WTC11 (cell line): ENCODE measurements at regions not wholly inside any gene's neighbourhood (a gene's known extent, or its start where the extent isn't known, plus 50 kb on each side); places are given as distances from the start of the nearest gene placed in this dataset.

Source experiments
- ATAC-seq: fragments of 200-7000 bp; cut with Tn5 transposase; 2 replicates; pipeline ENCODE4 v1.10.0; 2021; ENCODE audit warnings: mild to moderate bottlenecking, moderate library complexity
- CTCF ChIA-PET: fragments of 300-600 bp; sonication (Branson Sonifier 250); formaldehyde crosslinking; loops from one replicate; lab custom pipeline; 2021; ENCODE audit warnings: antibody characterized with exemption; lab: Charles Lee
- POLR2A ChIA-PET: fragments of 350-600 bp; sonication (Branson Sonifier 250); formaldehyde crosslinking; loops from one replicate; lab custom pipeline; 2021; ENCODE audit warnings: antibody characterized with exemption; lab: Charles Lee
- DNase-seq: peaks from one replicate; pipeline ENCODE4 v3.0.0; 2021; ENCODE audit warnings: low spot score
- H3K27ac Mint-ChIP-seq: 2 replicates; pipeline ENCODE4 v1.8.0; 2021; ENCODE audit warnings: mixed read lengths
- H3K27me3 Mint-ChIP-seq: 2 replicates; pipeline ENCODE4 v1.8.0; 2021; ENCODE audit warnings: low read depth, mild to moderate bottlenecking, moderate library complexity, mixed read lengths
- H3K36me3 Mint-ChIP-seq: 2 replicates; pipeline ENCODE4 v1.8.0; 2021; ENCODE audit warnings: mixed read lengths
- H3K4me1 Mint-ChIP-seq: 2 replicates; pipeline ENCODE4 v1.8.0; 2022; ENCODE audit warnings: mixed read lengths
- H3K4me3 Mint-ChIP-seq: 2 replicates; pipeline ENCODE4 v1.8.0; 2021; ENCODE audit warnings: mild to moderate bottlenecking, moderate library complexity, mixed read lengths
- H3K9me3 Mint-ChIP-seq: 2 replicates; pipeline ENCODE4 v1.8.0; 2021; ENCODE audit warnings: mixed read lengths
- CREB1 ChIP-seq: sonication (generic); formaldehyde crosslinking; IDR thresholded peaks from 2 replicates; pipeline ENCODE4 v1.8.0; 2023; ENCODE audit warnings: mild to moderate bottlenecking, missing genetic modification reagents
- ELF4 ChIP-seq: sonication (generic); formaldehyde crosslinking; IDR thresholded peaks from 2 replicates; pipeline ENCODE4 v1.8.1; 2022; ENCODE audit warnings: low read depth, mild to moderate bottlenecking, moderate library complexity, missing genetic modification reagents
- ESRRA ChIP-seq: sonication (generic); formaldehyde crosslinking; IDR thresholded peaks from 2 replicates; pipeline ENCODE4 v1.8.1; 2022; ENCODE audit warnings: mild to moderate bottlenecking, missing genetic modification reagents, borderline replicate concordance
- GTF2I ChIP-seq: fragments of 250-450 bp; sonication (Bioruptor Pico); conservative IDR thresholded peaks from 2 replicates; pipeline ENCODE4 v1.4.0; 2021; ENCODE audit warnings: mild to moderate bottlenecking
- HMGA2 ChIP-seq: fragments of 250-450 bp; sonication (Bioruptor Pico); IDR thresholded peaks from 2 replicates; pipeline ENCODE4 v1.4.0; 2021; ENCODE audit warnings: mild to moderate bottlenecking, moderate library complexity
- IRF2 ChIP-seq: sonication (generic); formaldehyde crosslinking; IDR thresholded peaks from 2 replicates; pipeline ENCODE4 v1.8.0; 2022; ENCODE audit warnings: low read depth, missing genetic modification reagents, borderline replicate concordance
- JAZF1 ChIP-seq: fragments of 250-450 bp; sonication (Bioruptor Pico); IDR thresholded peaks from 2 replicates; pipeline ENCODE4 v1.9.0; 2021; ENCODE audit warnings: moderate library complexity, mild to moderate bottlenecking, inconsistent platforms
- KAT7 ChIP-seq: sonication (generic); formaldehyde crosslinking; IDR thresholded peaks from 2 replicates; pipeline ENCODE4 v1.8.1; 2023; ENCODE audit warnings: missing genetic modification reagents, mild to moderate bottlenecking, borderline replicate concordance
- NFYB ChIP-seq: sonication (generic); formaldehyde crosslinking; conservative IDR thresholded peaks from 2 replicates; pipeline ENCODE4 v1.8.0; 2022; ENCODE audit warnings: low read depth, missing genetic modification reagents
- NR2C2 ChIP-seq: sonication (generic); formaldehyde crosslinking; IDR thresholded peaks from 2 replicates; pipeline ENCODE4 v1.8.0; 2022; ENCODE audit warnings: mild to moderate bottlenecking, missing genetic modification reagents
- SOX15 ChIP-seq: fragments of 250-450 bp; sonication (Bioruptor Pico); IDR thresholded peaks from 2 replicates; pipeline ENCODE4 v1.9.0; 2021; ENCODE audit warnings: mild to moderate bottlenecking
- TCF7 ChIP-seq: sonication (generic); formaldehyde crosslinking; IDR thresholded peaks from 2 replicates; pipeline ENCODE4 v1.8.0; 2022; ENCODE audit warnings: mild to moderate bottlenecking, low read depth, missing genetic modification reagents, moderate library complexity
- TEAD1 ChIP-seq: sonication (generic); formaldehyde crosslinking; IDR thresholded peaks from 2 replicates; pipeline ENCODE4 v1.8.0; 2022; ENCODE audit warnings: mild to moderate bottlenecking, missing genetic modification reagents
- TEAD4 ChIP-seq: sonication (generic); formaldehyde crosslinking; IDR thresholded peaks from 2 replicates; pipeline ENCODE4 v1.8.0; 2022; ENCODE audit warnings: mild to moderate bottlenecking, missing genetic modification reagents
- TP53 ChIP-seq: sonication (generic); formaldehyde crosslinking; IDR thresholded peaks from 2 replicates; pipeline ENCODE4 v1.8.1; 2023; ENCODE audit warnings: mild to moderate bottlenecking, missing genetic modification reagents
- ZNF317 ChIP-seq: sonication (generic); formaldehyde crosslinking; IDR thresholded peaks from 2 replicates; pipeline ENCODE4 v1.8.1; 2023; ENCODE audit warnings: low read depth, mild to moderate bottlenecking, moderate library complexity, missing genetic modification reagents, borderline replicate concordance
- ZNF416 ChIP-seq: fragments of 250-450 bp; sonication (Bioruptor Pico); IDR thresholded peaks from 2 replicates; pipeline ENCODE4 v1.9.0; 2021; ENCODE audit warnings: mild to moderate bottlenecking, inconsistent platforms
- TF ChIP-seq, protein P1 (sequence below): sonication (generic); formaldehyde crosslinking; IDR thresholded peaks from 2 replicates; pipeline ENCODE4 v1.8.0; 2023; ENCODE audit warnings: missing genetic modification reagents, mild to moderate bottlenecking, borderline replicate concordance
- TF ChIP-seq, protein P2 (sequence below): sonication (generic); formaldehyde crosslinking; IDR thresholded peaks from 2 replicates; pipeline ENCODE4 v1.8.1; 2022; ENCODE audit warnings: low read depth, missing genetic modification reagents, borderline replicate concordance
- TF ChIP-seq, protein P3 (sequence below): fragments of 250-450 bp; sonication (Bioruptor Pico); conservative IDR thresholded peaks from 2 replicates; pipeline ENCODE4 v1.9.0; 2021; ENCODE audit warnings: mild to moderate bottlenecking
- TF ChIP-seq, protein P4 (sequence below): sonication (generic); formaldehyde crosslinking; IDR thresholded peaks from 2 replicates; pipeline ENCODE4 v1.8.0; 2022; ENCODE audit warnings: mild to moderate bottlenecking, missing genetic modification reagents
- TF ChIP-seq, protein P5 (sequence below): fragments of 250-450 bp; sonication (Bioruptor Pico); IDR thresholded peaks from 2 replicates; pipeline ENCODE4 v1.8.0; 2021; ENCODE audit warnings: mild to moderate bottlenecking
- TF ChIP-seq, protein P6 (sequence below): sonication (generic); formaldehyde crosslinking; IDR thresholded peaks from 2 replicates; pipeline ENCODE4 v1.8.0; 2022; ENCODE audit warnings: mild to moderate bottlenecking, missing genetic modification reagents

DNA sequence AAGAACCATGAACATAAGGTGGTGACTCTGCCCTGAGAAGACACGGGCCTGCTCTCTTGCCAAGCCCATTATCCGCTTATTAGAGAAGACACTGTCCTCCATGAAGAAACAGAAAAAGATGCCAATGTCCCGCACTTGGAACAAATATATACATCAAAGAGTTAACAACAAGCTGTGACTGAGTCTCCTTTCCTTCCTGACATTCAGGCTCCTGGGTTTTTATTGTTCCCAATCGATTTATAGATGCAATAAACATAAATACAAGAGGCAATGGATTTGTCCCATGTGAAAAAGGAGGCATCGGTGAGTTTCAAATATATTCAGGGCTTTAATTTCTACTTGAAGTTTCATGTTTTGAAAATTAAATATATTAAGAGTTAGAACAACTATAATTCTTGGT is 169.2 kb upstream of the CPEB2 start (continued):
- TF ChIP-seq, protein P1, sequence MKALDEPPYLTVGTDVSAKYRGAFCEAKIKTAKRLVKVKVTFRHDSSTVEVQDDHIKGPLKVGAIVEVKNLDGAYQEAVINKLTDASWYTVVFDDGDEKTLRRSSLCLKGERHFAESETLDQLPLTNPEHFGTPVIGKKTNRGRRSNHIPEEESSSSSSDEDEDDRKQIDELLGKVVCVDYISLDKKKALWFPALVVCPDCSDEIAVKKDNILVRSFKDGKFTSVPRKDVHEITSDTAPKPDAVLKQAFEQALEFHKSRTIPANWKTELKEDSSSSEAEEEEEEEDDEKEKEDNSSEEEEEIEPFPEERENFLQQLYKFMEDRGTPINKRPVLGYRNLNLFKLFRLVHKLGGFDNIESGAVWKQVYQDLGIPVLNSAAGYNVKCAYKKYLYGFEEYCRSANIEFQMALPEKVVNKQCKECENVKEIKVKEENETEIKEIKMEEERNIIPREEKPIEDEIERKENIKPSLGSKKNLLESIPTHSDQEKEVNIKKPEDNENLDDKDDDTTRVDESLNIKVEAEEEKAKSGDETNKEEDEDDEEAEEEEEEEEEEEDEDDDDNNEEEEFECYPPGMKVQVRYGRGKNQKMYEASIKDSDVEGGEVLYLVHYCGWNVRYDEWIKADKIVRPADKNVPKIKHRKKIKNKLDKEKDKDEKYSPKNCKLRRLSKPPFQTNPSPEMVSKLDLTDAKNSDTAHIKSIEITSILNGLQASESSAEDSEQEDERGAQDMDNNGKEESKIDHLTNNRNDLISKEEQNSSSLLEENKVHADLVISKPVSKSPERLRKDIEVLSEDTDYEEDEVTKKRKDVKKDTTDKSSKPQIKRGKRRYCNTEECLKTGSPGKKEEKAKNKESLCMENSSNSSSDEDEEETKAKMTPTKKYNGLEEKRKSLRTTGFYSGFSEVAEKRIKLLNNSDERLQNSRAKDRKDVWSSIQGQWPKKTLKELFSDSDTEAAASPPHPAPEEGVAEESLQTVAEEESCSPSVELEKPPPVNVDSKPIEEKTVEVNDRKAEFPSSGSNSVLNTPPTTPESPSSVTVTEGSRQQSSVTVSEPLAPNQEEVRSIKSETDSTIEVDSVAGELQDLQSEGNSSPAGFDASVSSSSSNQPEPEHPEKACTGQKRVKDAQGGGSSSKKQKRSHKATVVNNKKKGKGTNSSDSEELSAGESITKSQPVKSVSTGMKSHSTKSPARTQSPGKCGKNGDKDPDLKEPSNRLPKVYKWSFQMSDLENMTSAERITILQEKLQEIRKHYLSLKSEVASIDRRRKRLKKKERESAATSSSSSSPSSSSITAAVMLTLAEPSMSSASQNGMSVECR (CRISPR knock-in tag) = no peak
- TF ChIP-seq HMGA2 (CRISPR knock-in tag) (no peak), IRF2 (CRISPR knock-in tag) (no peak), KAT7 (CRISPR knock-in tag) (no peak)
- TF ChIP-seq, protein P2, sequence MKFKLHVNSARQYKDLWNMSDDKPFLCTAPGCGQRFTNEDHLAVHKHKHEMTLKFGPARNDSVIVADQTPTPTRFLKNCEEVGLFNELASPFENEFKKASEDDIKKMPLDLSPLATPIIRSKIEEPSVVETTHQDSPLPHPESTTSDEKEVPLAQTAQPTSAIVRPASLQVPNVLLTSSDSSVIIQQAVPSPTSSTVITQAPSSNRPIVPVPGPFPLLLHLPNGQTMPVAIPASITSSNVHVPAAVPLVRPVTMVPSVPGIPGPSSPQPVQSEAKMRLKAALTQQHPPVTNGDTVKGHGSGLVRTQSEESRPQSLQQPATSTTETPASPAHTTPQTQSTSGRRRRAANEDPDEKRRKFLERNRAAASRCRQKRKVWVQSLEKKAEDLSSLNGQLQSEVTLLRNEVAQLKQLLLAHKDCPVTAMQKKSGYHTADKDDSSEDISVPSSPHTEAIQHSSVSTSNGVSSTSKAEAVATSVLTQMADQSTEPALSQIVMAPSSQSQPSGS (CRISPR knock-in tag) = no peak
- TF ChIP-seq, all 79 proteins: peak for 0

DNA sequence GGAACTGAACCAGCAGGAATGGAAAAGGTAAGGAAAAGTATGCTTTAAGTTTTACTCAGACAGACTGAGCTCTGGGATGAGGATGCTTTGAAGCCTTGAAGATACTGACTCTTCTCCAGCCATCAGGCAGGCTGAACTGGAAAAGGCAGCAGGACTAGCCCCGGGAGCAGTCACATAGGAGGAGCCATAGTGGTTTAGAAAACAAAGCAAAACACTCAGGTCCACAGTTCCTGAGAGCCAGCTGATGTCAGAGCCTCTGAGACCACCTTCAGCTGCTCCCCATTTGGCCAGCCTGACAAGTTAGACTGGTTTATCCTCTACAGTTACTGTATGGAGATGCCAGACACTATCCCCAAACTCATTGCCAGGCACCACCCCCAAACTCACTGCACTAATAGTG is 167.9 kb upstream of the CPEB2 start:
- Mint-ChIP-seq H3K27ac (no peak overlapping the region), H3K36me3 (peaks cover 5% of the 10 kb centered on the region; the same call in 1 of the 2 replicates), H3K9me3 (peaks cover 24% of the 10 kb centered on the region), H3K27me3 (no peaks in the 10 kb centered on the region), H3K4me1 (no peaks in the 10 kb centered on the region), H3K4me3 (no peak overlapping the region)
- ChIA-PET CTCF (no interaction called here), POLR2A (no interaction called here)
- TF ChIP-seq ESRRA (CRISPR knock-in tag) (no peak), ELF4 (no peak), IRF2 (CRISPR knock-in tag) (no peak), KAT7 (CRISPR knock-in tag) (no peak), TEAD4 (CRISPR knock-in tag) (no peak), ZNF317 (CRISPR knock-in tag) (no peak), SOX15 (CRISPR knock-in tag) (no peak), GTF2I (CRISPR knock-in tag) (no peak), TP53 (CRISPR knock-in tag) (no peak), CREB1 (CRISPR knock-in tag) (no peak), NR2C2 (CRISPR knock-in tag) (no peak), ZNF416 (CRISPR knock-in tag) (no peak), TEAD1 (CRISPR knock-in tag) (no peak), NFYB (CRISPR knock-in tag) (no peak), TCF7 (CRISPR knock-in tag) (no peak), JAZF1 (no peak)
- TF ChIP-seq, protein P3, sequence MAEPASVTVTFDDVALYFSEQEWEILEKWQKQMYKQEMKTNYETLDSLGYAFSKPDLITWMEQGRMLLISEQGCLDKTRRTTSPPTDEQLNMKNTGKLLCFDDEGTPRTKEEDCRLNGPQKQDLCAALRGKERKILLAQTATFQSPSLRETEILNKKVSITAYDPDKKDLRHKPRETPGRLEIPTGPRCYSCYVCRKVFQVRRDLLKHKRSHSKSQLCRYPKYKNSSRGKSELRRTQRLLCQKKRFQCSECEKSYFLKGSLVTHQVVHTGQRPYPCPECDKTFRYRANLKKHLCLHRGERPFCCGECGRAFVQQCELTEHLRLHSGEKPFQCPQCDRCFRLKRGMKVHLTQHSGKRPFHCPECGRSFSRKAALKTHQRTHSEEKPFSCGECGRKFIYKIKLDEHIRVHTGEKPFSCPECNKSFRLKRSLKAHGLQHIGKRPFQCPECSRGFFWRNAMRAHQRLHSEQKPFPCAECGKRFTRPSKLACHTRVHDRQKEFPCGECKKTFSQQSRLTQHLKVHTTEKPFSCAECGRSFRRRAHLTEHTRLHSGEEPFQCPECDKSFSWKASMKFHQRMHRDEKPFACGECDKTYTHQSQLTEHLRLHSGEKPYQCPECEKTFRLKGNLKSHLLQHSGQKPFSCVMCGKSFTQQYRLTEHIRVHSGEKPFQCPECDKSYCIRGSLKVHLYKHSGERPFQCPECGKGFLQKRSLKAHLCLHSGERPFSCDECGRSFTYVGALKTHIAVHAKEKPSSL (CRISPR knock-in tag) = no peak
- TF ChIP-seq, protein P4, sequence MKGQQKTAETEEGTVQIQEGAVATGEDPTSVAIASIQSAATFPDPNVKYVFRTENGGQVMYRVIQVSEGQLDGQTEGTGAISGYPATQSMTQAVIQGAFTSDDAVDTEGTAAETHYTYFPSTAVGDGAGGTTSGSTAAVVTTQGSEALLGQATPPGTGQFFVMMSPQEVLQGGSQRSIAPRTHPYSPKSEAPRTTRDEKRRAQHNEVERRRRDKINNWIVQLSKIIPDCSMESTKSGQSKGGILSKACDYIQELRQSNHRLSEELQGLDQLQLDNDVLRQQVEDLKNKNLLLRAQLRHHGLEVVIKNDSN (CRISPR knock-in tag) = no peak
- TF ChIP-seq, protein P5, sequence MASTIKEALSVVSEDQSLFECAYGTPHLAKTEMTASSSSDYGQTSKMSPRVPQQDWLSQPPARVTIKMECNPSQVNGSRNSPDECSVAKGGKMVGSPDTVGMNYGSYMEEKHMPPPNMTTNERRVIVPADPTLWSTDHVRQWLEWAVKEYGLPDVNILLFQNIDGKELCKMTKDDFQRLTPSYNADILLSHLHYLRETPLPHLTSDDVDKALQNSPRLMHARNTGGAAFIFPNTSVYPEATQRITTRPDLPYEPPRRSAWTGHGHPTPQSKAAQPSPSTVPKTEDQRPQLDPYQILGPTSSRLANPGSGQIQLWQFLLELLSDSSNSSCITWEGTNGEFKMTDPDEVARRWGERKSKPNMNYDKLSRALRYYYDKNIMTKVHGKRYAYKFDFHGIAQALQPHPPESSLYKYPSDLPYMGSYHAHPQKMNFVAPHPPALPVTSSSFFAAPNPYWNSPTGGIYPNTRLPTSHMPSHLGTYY (CRISPR knock-in tag) = no peak
- TF ChIP-seq, protein P6, sequence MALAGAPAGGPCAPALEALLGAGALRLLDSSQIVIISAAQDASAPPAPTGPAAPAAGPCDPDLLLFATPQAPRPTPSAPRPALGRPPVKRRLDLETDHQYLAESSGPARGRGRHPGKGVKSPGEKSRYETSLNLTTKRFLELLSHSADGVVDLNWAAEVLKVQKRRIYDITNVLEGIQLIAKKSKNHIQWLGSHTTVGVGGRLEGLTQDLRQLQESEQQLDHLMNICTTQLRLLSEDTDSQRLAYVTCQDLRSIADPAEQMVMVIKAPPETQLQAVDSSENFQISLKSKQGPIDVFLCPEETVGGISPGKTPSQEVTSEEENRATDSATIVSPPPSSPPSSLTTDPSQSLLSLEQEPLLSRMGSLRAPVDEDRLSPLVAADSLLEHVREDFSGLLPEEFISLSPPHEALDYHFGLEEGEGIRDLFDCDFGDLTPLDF (CRISPR knock-in tag) = no peak
- ATAC-seq = no peak
- DNase-seq = no peak
